ENCODE measurements at regions not wholly inside any gene's neighbourhood (a gene's known extent, or its start where the extent isn't known, plus 50 kb on each side); places are given as distances from the start of the nearest gene placed in this dataset.
A peak's percentile ranks its signal among the peaks of the same experiment; 100 is the strongest.
"Not testable (repeated sequence)": the region's sequence is repeated elsewhere in the genome, so short reads cannot be mapped to it uniquely, and the experiment has no call there.

- DNase-seq (ENCODE audit: low spot score): no peak
These were observed 437.9 kb upstream of the MAOA start for GRCh38 chrX:43218198-43218597.

GRCh38 chrX:43224496-43224895 lies 431.6 kb upstream of the MAOA start:
- no peak for DNase-seq (ENCODE audit: low spot score)

- DNase-seq (ENCODE audit: low spot score): no peak
These were observed 430.3 kb upstream of the MAOA start for GRCh38 chrX:43225626-43226328.

- DNase-seq (ENCODE audit: low spot score): peak; percentile 1
These were observed 417.6 kb upstream of the MAOA start for GRCh38 chrX:43238461-43238945.

GRCh38 chrX:43239356-43239755 lies 416.7 kb upstream of the MAOA start:
- peak; percentile 9 for DNase-seq (ENCODE audit: low spot score)

GRCh38 chrX:43255596-43255995 lies 400.5 kb upstream of the MAOA start:
- DNase-seq (ENCODE audit: low spot score): no peak

- DNase-seq (ENCODE audit: low spot score): no peak
These were observed 389.6 kb upstream of the MAOA start for GRCh38 chrX:43266487-43266886.

- no peak for DNase-seq (ENCODE audit: low spot score)
These were observed 388.4 kb upstream of the MAOA start for GRCh38 chrX:43267652-43268051.

- DNase-seq (ENCODE audit: low spot score): no peak
These were observed 386.9 kb upstream of the MAOA start for GRCh38 chrX:43269201-43269600.

GRCh38 chrX:43277879-43278278 lies 378.2 kb upstream of the MAOA start:
- DNase-seq (ENCODE audit: low spot score): no peak

GRCh38 chrX:43278440-43278839 lies 377.7 kb upstream of the MAOA start:
- DNase-seq (ENCODE audit: low spot score): no peak

- DNase-seq (ENCODE audit: low spot score): no peak
These were observed 376.7 kb upstream of the MAOA start for GRCh38 chrX:43279341-43279808.

- DNase-seq (ENCODE audit: low spot score): no peak
These were observed 372.9 kb upstream of the MAOA start for GRCh38 chrX:43283187-43283586.

- DNase-seq (ENCODE audit: low spot score): not testable (repeated sequence)
These were observed 344.5 kb upstream of the MAOA start for GRCh38 chrX:43311625-43312024.

GRCh38 chrX:43313035-43313434 lies 343.1 kb upstream of the MAOA start:
- no peak for DNase-seq (ENCODE audit: low spot score)

GRCh38 chrX:43314525-43314924 lies 341.6 kb upstream of the MAOA start:
- DNase-seq (ENCODE audit: low spot score): no peak

- no peak for DNase-seq (ENCODE audit: low spot score)
These were observed 340.5 kb upstream of the MAOA start for GRCh38 chrX:43315622-43316021.

- DNase-seq (ENCODE audit: low spot score): no peak
These were observed 340.0 kb upstream of the MAOA start for GRCh38 chrX:43316146-43316545.

GRCh38 chrX:43317378-43317777 lies 338.7 kb upstream of the MAOA start:
- DNase-seq (ENCODE audit: low spot score): no peak

GRCh38 chrX:43328358-43328946 lies 327.6 kb upstream of the MAOA start:
- peak; percentile 95 for DNase-seq (ENCODE audit: low spot score)

- no peak for DNase-seq (ENCODE audit: low spot score)
These were observed 322.6 kb upstream of the MAOA start for GRCh38 chrX:43333543-43333942.

GRCh38 chrX:43345166-43345565 lies 310.9 kb upstream of the MAOA start:
- DNase-seq (ENCODE audit: low spot score): no peak

- peak; percentile 24 for DNase-seq (ENCODE audit: low spot score)
These were observed 306.7 kb upstream of the MAOA start for GRCh38 chrX:43349363-43349762.

Measured in SK-N-DZ (cell line).